ENCODE measurements at regions not wholly inside any gene's neighbourhood (a gene's known extent, or its start where the extent isn't known, plus 50 kb on each side); places are given as distances from the start of the nearest gene placed in this dataset.

DNA sequence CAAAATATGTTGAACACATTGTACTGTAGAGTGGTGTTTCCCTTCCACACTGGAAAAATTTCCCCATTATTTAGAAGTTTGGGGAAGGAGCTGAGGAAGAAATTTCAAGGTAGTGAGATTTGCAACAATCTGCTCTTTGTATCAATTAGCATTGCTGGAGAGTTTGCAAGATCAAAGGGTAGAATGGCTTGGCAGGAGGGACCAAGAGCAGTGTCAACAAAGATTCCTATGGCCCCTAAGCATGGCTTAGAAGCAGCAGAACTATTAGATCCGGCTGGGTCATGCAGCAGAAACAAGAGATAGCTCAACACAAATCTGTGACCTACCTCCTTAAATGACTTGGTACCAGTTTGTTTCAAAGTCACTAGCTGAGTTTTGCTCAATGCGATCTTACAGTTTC is 175.0 kb downstream of the C3orf38 start:
- TF ChIP-seq, protein P1, sequence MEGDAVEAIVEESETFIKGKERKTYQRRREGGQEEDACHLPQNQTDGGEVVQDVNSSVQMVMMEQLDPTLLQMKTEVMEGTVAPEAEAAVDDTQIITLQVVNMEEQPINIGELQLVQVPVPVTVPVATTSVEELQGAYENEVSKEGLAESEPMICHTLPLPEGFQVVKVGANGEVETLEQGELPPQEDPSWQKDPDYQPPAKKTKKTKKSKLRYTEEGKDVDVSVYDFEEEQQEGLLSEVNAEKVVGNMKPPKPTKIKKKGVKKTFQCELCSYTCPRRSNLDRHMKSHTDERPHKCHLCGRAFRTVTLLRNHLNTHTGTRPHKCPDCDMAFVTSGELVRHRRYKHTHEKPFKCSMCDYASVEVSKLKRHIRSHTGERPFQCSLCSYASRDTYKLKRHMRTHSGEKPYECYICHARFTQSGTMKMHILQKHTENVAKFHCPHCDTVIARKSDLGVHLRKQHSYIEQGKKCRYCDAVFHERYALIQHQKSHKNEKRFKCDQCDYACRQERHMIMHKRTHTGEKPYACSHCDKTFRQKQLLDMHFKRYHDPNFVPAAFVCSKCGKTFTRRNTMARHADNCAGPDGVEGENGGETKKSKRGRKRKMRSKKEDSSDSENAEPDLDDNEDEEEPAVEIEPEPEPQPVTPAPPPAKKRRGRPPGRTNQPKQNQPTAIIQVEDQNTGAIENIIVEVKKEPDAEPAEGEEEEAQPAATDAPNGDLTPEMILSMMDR (IDR thresholded peaks at IDR 0.05): no peak
- TF ChIP-seq EP300 (IDR thresholded peaks at IDR 0.05): no peak

Data from upper lobe of left lung (tissue), 4 donors.